Progenitor cell of endocrine pancreas (in vitro differentiated cells): ENCODE measurements at regions not wholly inside any gene's neighbourhood (a gene's known extent, or its start where the extent isn't known, plus 50 kb on each side); places are given as distances from the start of the nearest gene placed in this dataset.
"Not testable (repeated sequence)": the region's sequence is repeated elsewhere in the genome, so short reads cannot be mapped to it uniquely, and the experiment has no call there.

ENCODE experiments used
- DNase-seq: peaks from one replicate; pipeline ENCODE4 v3.0.0; 2021; ENCODE audit warnings: low spot score; ENCODE audit not compliant: unreplicated experiment
- H3K27ac Mint-ChIP-seq: 2 replicates; pipeline ENCODE4 v1.8.0; 2021; ENCODE audit warnings: mild to moderate bottlenecking, moderate library complexity, mixed read lengths
- H3K27me3 Mint-ChIP-seq: 2 replicates; pipeline ENCODE4 v1.8.0; 2021; ENCODE audit warnings: mixed read lengths
- H3K36me3 Mint-ChIP-seq: 2 replicates; pipeline ENCODE4 v1.8.0; 2022; ENCODE audit warnings: mixed read lengths; ENCODE audit not compliant: insufficient read depth
- H3K4me1 Mint-ChIP-seq: 2 replicates; pipeline ENCODE4 v1.8.0; 2021; ENCODE audit warnings: low read depth, mixed read lengths
- H3K4me3 Mint-ChIP-seq: 2 replicates; pipeline ENCODE4 v1.8.0; 2021; ENCODE audit warnings: low read depth, mild to moderate bottlenecking, moderate library complexity, mixed read lengths
- H3K9me3 Mint-ChIP-seq: 2 replicates; pipeline ENCODE4 v1.8.0; 2021; ENCODE audit warnings: low read depth, mixed read lengths
- CTCF ChIP-seq: fragments of 200-600 bp; sonication (generic); IDR thresholded peaks from one replicate; pipeline ENCODE4 v1.5.0; 2021; ENCODE audit warnings: antibody characterized with exemption, mild to moderate bottlenecking; ENCODE audit not compliant: unreplicated experiment

- H3K4me1 Mint-ChIP-seq = peaks cover 40% of the 10 kb centered on the region
- TF ChIP-seq CTCF = no peak
- H3K4me3 Mint-ChIP-seq = no peak overlapping the region
- peaks cover 22% of the 10 kb centered on the region for H3K36me3 Mint-ChIP-seq
- DNase-seq = no peak
- H3K27me3 Mint-ChIP-seq = no peaks in the 10 kb centered on the region
- H3K9me3 Mint-ChIP-seq = peaks cover 17% of the 10 kb centered on the region
- peak overlapping the region; percentile 53 for H3K27ac Mint-ChIP-seq
These were observed 380.9 kb downstream of the UTRN start for GRCh38 chr6:144665932-144666450.

- Mint-ChIP-seq H3K36me3 (peaks cover 29% of the 10 kb centered on the region), H3K27me3 (no peaks in the 10 kb centered on the region), H3K27ac (no peak overlapping the region), H3K4me3 (no peak overlapping the region), H3K4me1 (peaks cover 35% of the 10 kb centered on the region), H3K9me3 (peaks cover 25% of the 10 kb centered on the region)
- no peak for TF ChIP-seq CTCF
- no peak for DNase-seq
These were observed 381.6 kb downstream of the UTRN start for GRCh38 chr6:144666781-144667180.

- Mint-ChIP-seq H3K9me3 (peaks cover 34% of the 10 kb centered on the region), H3K27ac (no peak overlapping the region), H3K4me1 (peaks cover 26% of the 10 kb centered on the region), H3K27me3 (no peaks in the 10 kb centered on the region), H3K4me3 (no peak overlapping the region), H3K36me3 (peaks cover 38% of the 10 kb centered on the region)
- no peak for DNase-seq
- TF ChIP-seq CTCF = no peak
These were observed 382.7 kb downstream of the UTRN start for GRCh38 chr6:144667532-144668503.

- not testable (repeated sequence) for H3K27me3 Mint-ChIP-seq, H3K4me3 Mint-ChIP-seq, H3K4me1 Mint-ChIP-seq, DNase-seq, H3K27ac Mint-ChIP-seq
- peaks cover 45% of the 10 kb centered on the region for H3K9me3 Mint-ChIP-seq
- peaks cover 54% of the 10 kb centered on the region for H3K36me3 Mint-ChIP-seq
These were observed 385.1 kb downstream of the UTRN start for GRCh38 chr6:144670259-144670658.

GRCh38 chr6:144673807-144674206 is 388.7 kb downstream of the UTRN start:
- TF ChIP-seq CTCF = no peak
- Mint-ChIP-seq H3K9me3 (peaks cover 47% of the 10 kb centered on the region), H3K4me1 (no peaks in the 10 kb centered on the region), H3K36me3 (peaks cover 57% of the 10 kb centered on the region), H3K4me3 (no peak overlapping the region), H3K27ac (peak overlapping the region; percentile 49), H3K27me3 (no peaks in the 10 kb centered on the region)
- no peak for DNase-seq
